ENCODE measurements at regions not wholly inside any gene's neighbourhood (a gene's known extent, or its start where the extent isn't known, plus 50 kb on each side); places are given as distances from the start of the nearest gene placed in this dataset.
"Not testable (repeated sequence)": the region's sequence is repeated elsewhere in the genome, so short reads cannot be mapped to it uniquely, and the experiment has no call there.

GRCh38 chr12:5318874-5319273, 113.0 kb upstream of the NTF3 start:
- ATAC-seq, result peak; percentile 100

- ATAC-seq, result peak; percentile 85
Measured at GRCh38 chr12:5328669-5329517, 103.0 kb upstream of the NTF3 start.

DNA sequence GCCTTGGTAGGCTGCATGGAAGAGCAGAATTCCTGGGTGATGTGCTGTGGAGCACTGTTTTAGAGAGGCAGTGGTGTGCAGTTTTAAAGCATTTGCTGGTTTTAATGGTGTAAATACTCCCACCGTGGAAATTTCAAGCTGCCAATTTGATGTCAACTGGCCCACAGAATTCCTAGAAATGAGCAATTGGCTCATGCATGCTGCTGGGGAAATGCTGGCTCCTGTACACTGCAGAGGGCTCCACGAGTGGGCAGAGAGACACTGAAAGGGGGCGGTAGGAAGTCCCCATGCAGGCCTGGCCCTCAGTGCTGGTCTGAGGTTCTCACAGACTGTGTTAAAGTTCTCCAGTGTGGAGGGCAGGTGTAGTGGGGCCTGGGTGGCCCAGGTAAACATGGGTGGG, 99.4 kb upstream of the NTF3 start:
- ATAC-seq, result peak; percentile 14

DNA sequence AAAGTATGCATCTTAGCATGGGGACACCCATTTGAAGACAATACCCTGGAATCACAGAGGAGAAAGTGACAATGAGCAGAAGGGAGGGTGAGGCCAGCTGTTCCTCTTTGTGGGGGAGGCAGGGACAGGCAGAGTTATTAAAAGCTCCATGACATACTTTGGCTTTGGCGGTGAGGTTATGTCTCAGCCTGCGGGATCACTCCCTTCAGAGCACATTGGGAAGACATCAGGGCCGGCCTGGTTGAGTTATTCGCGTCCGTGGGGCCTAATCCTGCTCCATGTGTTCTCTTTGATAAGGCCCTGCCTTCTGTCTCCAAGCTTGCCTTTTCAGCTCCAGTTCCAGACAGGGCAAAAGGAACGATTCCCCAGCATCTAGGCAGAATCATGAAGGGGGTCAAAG, 98.8 kb upstream of the NTF3 start:
- no peak for ATAC-seq

GRCh38 chr12:5335069-5335468, 96.8 kb upstream of the NTF3 start:
- peak; percentile 71 for ATAC-seq

- ATAC-seq, result not testable (repeated sequence)
Measured at GRCh38 chr12:5341086-5341485, 90.8 kb upstream of the NTF3 start.

- ATAC-seq, result no peak
Measured at GRCh38 chr12:5343711-5344110, 88.2 kb upstream of the NTF3 start.

GRCh38 chr12:5344131-5344530, 87.8 kb upstream of the NTF3 start:
- no peak for ATAC-seq

- ATAC-seq, result peak; percentile 77
Measured at GRCh38 chr12:5345534-5345933, 86.4 kb upstream of the NTF3 start.

GRCh38 chr12:5348057-5348456, 83.9 kb upstream of the NTF3 start:
- ATAC-seq, result no peak

DNA sequence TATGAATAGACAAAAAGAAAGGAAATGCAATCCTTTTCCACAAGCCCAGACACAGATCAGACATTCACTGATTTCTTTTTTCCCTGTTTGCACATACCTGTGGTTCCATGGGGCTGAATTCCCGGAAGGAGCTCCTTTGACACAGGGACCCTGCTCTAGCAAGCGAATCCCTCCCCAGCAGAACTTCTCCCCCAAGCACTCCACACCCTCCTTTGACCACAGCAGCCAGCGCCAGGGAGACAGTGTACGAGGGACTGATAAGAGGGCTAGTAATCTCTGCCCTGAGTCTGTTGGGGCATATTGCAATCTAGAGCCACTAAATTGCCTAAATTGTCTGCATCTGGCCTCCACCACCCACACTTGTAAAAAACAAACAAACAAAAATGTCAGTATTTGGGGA, 83.4 kb upstream of the NTF3 start:
- ATAC-seq, result no peak

DNA sequence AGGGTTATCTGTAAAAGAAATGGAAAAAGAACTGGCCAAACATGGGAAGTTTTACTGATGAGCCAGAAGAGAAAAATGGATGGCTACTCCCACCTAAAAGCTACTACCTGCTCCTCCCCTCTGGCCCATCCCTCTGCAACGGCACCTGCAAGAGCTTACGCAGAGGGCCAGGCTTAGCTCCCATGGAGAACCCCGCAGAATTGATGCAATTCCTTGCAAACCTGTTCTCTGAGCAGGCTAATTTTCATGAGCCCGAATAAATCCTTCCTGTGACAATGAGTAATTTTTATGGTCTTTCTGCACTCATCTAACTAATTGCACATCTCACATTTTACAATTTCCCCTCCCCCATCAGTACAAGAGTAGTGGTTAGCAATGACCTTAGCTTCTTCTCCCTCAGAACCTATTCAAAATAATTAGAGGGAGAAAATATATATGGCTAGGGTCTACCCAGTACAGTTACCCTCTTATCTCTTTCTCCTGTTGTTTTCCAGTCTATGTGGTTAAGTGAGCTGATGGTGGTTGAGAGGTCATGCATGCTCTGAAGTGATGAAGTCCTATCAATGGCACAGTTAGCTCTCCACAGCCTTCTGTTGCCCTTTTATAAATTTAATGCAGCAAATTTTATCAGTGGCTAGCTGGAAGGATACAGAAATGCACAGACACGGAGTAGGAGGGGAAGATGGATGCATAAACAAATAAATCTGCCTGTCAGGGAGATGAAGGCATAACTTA, 67.7 kb upstream of the NTF3 start:
- ATAC-seq, result no peak

DNA sequence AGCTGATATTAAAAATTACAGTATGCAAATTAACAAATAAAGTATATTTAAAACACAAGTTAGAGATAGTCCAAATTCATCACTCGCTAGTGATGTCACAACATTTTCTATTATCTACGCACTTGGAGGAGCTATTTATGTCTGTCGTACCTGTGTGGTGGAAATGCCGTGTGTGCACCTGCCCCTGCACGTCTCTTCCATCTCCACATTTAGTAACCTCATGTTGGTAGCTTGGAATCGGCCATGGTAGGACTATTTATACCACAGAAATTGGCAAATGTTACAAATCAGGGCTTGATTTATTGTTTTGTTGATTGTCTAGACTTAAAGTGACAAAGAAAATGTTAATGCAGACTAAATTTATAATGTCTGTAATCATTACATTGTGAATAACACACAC, 62.6 kb upstream of the NTF3 start:
- ATAC-seq, result no peak

GRCh38 chr12:5371631-5372030, 60.3 kb upstream of the NTF3 start:
- no peak for ATAC-seq

- no peak for ATAC-seq
Measured at GRCh38 chr12:5374713-5375112, 57.2 kb upstream of the NTF3 start.

GRCh38 chr12:5375547-5376295, 56.2 kb upstream of the NTF3 start:
- ATAC-seq, result no peak

DNA sequence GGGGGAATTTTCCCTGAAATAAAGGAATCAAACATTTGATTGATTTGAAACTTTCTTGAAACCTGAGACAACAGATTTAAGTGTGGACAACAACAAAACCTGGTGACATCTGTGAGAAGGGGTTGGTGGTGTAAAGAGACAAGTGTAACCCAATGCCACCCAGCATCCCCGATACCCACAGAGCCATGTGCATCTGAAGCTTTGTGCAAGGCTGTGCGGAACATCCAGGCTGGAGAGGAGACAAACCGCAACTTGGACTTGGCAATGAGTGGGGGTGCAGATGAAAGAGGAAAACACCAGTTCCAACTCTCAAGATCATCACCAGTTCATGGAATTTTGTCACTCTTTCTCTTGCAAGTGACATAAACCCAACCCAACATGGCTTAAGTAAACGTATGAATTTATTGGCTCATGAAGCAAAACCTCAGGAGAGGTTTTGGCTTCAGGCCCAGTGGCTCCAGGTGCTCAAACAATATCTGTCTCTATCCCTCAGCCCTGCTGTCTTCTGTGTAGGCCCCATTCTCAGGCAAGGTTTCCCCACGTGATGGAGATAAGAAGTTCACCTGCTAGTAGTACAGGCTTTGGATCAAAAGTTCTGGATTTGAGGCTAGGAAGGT, 55.2 kb upstream of the NTF3 start:
- ATAC-seq, result no peak

DNA sequence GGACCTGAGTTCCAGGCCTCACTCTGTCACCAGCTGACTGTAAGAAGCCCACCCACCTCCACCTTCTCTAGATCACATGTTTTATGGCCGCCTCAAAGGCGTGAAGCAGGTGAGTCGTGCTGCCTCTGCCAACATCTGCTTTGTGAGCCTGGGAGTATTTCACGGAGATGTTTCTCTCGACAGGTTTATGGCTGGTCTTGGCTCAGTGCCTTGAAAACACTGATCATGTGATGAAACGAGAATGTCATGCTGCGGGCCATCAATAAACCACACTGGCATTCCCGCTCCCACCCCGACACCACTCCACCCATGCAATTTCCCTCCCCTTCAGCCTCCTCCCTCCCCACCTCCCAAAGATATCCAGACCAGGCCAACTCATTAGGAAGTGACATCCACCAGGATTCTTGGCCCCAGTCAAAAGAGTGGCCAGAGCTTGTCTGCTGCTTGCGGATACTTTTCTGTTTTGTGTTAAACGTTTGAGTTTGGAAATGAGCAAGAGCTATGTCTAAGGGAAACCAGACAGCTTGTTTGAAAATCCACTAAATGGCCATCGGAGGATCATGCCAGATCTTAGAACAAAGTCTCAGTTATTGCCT, 53.8 kb upstream of the NTF3 start:
- ATAC-seq, result no peak

DNA sequence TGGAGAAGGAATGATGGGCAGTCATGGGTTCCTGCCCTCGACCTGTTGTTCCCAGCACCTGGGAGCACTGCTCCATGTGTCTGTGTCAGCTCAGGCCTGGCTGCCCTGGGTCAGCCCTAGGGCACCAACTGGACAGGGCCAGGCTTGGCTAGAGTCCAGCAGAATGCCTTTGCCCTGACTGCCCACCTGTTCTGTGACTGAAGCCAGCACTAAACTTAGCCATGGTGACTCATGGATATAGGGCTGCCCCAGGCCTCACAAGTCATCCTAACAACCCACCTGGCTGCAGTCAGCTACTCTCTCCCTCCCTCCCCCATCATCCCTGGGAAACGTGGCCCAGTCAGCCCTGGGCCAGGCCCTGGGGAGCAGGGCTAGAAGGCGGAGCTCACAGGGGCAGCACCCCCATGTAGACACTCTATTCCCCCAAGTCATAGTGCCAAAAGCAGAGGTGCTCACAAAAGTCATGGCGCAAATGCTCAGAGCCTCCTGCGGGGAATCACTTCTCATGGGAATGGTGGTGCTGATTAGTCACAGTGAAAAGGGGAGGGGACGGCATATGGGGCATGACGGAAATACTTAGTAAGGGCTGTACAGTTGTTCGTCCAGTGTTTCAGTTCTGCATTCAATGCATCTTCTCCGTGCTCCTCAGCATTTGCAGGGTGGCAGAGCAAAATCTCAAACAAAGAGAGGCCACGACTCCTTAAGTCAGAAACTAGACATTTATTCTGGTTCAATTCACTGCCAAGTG, 52.0 kb upstream of the NTF3 start:
- ATAC-seq, result no peak

All from esophagus mucosa (tissue), 1 donor.